Peyer's patch (tissue), 4 donors: ENCODE measurements at regions not wholly inside any gene's neighbourhood (a gene's known extent, or its start where the extent isn't known, plus 50 kb on each side); places are given as distances from the start of the nearest gene placed in this dataset.

Experiments used
- DNase-seq, 3 donors: peaks; one replicate each; pipeline ENCODE4 v3.0.0-alpha.2; 2017 to 2019
- H3K27ac ChIP-seq, 4 donors: fragments of 200-600 bp; sonication (generic); one replicate each; pipeline ENCODE4 v1.5.1; 2016 to 2019
- H3K27me3 ChIP-seq, 2 donors: fragments of 200-600 bp; sonication (generic); one replicate each; pipeline ENCODE4 v1.5.1; 2019
- H3K36me3 ChIP-seq, 3 donors: fragments of 200-600 bp; sonication (generic); one replicate each; pipeline ENCODE4 v1.5.1; 2016 to 2019
- H3K4me1 ChIP-seq, 4 donors: fragments of 200-600 bp; sonication (generic); one replicate each; pipeline ENCODE4 v1.5.1; 2016 to 2019
- H3K4me3 ChIP-seq, 4 donors: fragments of 200-600 bp; sonication (generic); 1 replicate in 3 of 4; 2 replicates in 1 of 4; pipeline ENCODE4 v1.5.1; 2016 to 2019; ENCODE audit warnings: mild to moderate bottlenecking in 1 of 4
- H3K9me3 ChIP-seq, 4 donors: fragments of 200-600 bp; sonication (generic); one replicate each; pipeline ENCODE4 v1.5.1; 2016 to 2019; ENCODE audit warnings: mild to moderate bottlenecking in 1 of 4
- POLR2A ChIP-seq, 2 donors: fragments of 450-650 bp; IDR thresholded peaks; one replicate each; pipeline ENCODE4 v1.5.1; 2017; ENCODE audit warnings: antibody characterized with exemption in 2 of 2, mild to moderate bottlenecking in 2 of 2, moderate library complexity in 2 of 2
- TF ChIP-seq, protein P1 (sequence below), 6 experiments: fragments of 450-650 bp in 4 of 6; fragments of 200-600 bp in 2 of 6; sonication (generic) in 1 of 6; IDR thresholded peaks; one replicate each; pipeline ENCODE4 v1.5.1; 2017 to 2019; ENCODE audit warnings: antibody characterized with exemption in 6 of 6, mild to moderate bottlenecking in 3 of 6, moderate library complexity in 1 of 6

DNA sequence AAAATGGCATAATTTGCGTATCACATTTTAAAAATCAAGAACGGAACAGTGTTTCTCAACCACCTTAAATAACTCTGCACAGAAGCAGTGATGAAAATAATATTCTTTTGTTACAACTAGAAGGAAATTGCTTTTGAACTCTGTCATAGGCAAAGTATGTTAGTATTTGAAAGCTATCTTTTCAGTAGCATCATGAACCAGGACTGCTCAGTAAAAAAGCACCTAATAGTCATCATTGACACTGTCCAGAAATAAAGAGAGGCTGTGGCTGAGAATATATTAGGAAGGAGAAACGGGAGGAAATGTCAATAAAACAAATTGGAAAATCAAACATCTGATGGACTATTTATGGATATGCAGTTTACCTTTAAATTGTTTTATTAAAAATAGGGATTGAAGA lies 237.2 kb upstream of the AKR1E2 start:
- Histone ChIP-seq H3K27ac (no peak overlapping the region), H3K36me3 (no peaks in the 10 kb centered on the region), H3K9me3 (peaks cover 0 to 4% (median 0%) of the 10 kb centered on the region in 4 donors), H3K4me3 (no peak overlapping the region), H3K27me3 (no peaks in the 10 kb centered on the region), H3K4me1 (no peaks in the 10 kb centered on the region)
- TF ChIP-seq, protein P1, sequence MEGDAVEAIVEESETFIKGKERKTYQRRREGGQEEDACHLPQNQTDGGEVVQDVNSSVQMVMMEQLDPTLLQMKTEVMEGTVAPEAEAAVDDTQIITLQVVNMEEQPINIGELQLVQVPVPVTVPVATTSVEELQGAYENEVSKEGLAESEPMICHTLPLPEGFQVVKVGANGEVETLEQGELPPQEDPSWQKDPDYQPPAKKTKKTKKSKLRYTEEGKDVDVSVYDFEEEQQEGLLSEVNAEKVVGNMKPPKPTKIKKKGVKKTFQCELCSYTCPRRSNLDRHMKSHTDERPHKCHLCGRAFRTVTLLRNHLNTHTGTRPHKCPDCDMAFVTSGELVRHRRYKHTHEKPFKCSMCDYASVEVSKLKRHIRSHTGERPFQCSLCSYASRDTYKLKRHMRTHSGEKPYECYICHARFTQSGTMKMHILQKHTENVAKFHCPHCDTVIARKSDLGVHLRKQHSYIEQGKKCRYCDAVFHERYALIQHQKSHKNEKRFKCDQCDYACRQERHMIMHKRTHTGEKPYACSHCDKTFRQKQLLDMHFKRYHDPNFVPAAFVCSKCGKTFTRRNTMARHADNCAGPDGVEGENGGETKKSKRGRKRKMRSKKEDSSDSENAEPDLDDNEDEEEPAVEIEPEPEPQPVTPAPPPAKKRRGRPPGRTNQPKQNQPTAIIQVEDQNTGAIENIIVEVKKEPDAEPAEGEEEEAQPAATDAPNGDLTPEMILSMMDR (IDR thresholded peaks at IDR 0.05) = no peak
- TF ChIP-seq POLR2A (IDR thresholded peaks at IDR 0.05) = no peak
- no peak for DNase-seq

DNA sequence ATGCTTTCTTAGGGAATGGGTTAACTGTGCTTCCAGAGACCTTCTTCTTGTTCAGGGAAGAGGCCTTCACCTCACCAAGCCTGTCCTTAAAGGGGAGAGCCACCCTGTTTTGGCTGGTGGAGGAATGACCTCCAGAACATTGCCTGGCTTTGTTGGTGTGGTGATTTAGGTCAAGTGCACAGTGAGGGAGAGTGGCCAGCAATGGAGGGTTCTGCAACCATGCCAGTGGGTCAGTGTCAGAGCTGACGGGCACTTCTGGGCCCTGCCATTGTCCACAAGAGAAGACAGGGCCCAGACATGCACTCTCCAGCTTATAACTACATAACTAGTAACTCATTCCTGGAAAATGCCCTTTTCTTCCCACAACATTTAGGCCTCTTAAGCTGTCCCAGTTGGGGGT lies 238.5 kb upstream of the AKR1E2 start:
- no peak overlapping the region for H3K27ac ChIP-seq
- H3K4me3 ChIP-seq = no peak overlapping the region
- no peaks in the 10 kb centered on the region for H3K27me3 ChIP-seq
- H3K4me1 ChIP-seq = no peaks in the 10 kb centered on the region
- H3K9me3 ChIP-seq = peaks cover 0 to 4% (median 0%) of the 10 kb centered on the region in 4 donors
- no peaks in the 10 kb centered on the region for H3K36me3 ChIP-seq
- no peak for TF ChIP-seq POLR2A (IDR thresholded peaks at IDR 0.05)
- TF ChIP-seq, protein P1 (IDR thresholded peaks at IDR 0.05) = no peak
- no peak for DNase-seq

DNA sequence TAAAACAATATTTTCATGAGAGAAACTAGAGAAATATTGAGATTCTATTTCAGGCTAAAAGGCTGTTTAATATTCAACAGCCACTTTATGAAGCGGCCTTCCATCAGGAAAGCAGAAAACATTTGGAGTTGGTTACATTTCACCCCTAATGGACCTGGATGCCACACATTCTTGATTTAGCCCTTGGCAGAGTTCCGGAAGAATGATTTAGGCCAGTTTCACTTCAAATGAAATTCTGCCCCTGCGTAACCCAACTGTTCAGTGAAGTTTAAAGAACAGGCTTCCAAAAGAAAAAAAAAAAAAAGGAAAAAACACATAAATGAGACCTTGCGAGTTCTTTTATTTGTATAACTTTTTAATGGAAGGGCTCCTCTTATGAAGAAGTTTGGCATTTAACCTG lies 239.2 kb upstream of the AKR1E2 start:
- H3K27me3 ChIP-seq = no peaks in the 10 kb centered on the region
- H3K9me3 ChIP-seq = peaks cover 0 to 4% (median 0%) of the 10 kb centered on the region in 4 donors
- H3K27ac ChIP-seq = no peak overlapping the region
- H3K36me3 ChIP-seq = no peaks in the 10 kb centered on the region
- no peak overlapping the region for H3K4me3 ChIP-seq
- no peak for TF ChIP-seq POLR2A (IDR thresholded peaks at IDR 0.05)
- TF ChIP-seq, protein P1 (IDR thresholded peaks at IDR 0.05) = no peak
- H3K4me1 ChIP-seq = no peaks in the 10 kb centered on the region
- DNase-seq = no peak

DNA sequence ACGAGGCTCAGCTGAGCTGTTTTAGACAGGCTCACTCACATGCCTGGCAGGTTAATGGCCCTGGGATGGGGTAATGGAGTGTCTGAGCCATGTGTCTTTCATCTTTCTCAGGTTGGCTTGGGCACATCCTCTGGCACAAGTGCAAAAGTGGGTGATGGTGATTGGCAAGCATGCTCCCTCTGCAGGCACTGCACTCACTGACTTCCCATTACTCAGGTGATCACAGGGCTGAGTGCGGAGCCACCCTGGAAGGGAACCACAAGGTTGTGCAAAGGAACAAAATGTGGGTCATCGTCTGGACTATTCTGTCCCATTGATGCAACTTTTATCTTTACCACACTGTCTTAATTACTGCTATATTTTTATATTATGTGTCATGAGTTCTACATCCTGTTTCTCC lies 244.1 kb upstream of the AKR1E2 start:
- no peaks in the 10 kb centered on the region for H3K4me1 ChIP-seq
- no peak for DNase-seq
- TF ChIP-seq POLR2A (IDR thresholded peaks at IDR 0.05) = no peak
- TF ChIP-seq, protein P1 (IDR thresholded peaks at IDR 0.05) = no peak

DNA sequence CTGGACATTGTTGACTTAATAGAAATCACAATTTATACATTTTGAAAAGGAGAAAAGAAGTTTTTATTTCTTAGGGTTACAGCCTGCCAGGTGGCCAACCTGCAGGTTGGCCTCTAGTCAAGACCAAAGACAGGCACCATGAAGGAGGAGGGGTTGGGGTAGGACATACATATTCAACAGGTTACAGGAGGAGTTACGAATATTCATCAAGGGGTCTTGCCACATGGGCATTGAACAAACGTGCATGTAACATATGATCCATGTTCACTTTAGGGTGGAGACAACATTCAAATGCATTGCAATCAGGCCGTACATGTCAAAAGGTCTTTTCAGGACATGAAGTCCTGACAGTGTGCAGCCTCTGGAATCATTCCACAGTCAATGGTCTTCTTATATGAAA lies 246.2 kb upstream of the AKR1E2 start:
- Histone ChIP-seq H3K36me3 (no peaks in the 10 kb centered on the region), H3K27ac (no peak overlapping the region), H3K9me3 (no peaks in the 10 kb centered on the region), H3K27me3 (no peaks in the 10 kb centered on the region), H3K4me1 (no peaks in the 10 kb centered on the region), H3K4me3 (no peak overlapping the region)
- DNase-seq = no peak
- TF ChIP-seq POLR2A (IDR thresholded peaks at IDR 0.05) = no peak
- TF ChIP-seq, protein P1 (IDR thresholded peaks at IDR 0.05) = no peak

More for the DNA sequence above, 244.1 kb upstream of the AKR1E2 start:
- H3K4me3 ChIP-seq = no peak overlapping the region
- H3K36me3 ChIP-seq = no peaks in the 10 kb centered on the region
- H3K27me3 ChIP-seq = no peaks in the 10 kb centered on the region
- H3K27ac ChIP-seq = no peak overlapping the region
- H3K9me3 ChIP-seq = peaks cover 0 to 4% (median 0%) of the 10 kb centered on the region in 4 donors

DNA sequence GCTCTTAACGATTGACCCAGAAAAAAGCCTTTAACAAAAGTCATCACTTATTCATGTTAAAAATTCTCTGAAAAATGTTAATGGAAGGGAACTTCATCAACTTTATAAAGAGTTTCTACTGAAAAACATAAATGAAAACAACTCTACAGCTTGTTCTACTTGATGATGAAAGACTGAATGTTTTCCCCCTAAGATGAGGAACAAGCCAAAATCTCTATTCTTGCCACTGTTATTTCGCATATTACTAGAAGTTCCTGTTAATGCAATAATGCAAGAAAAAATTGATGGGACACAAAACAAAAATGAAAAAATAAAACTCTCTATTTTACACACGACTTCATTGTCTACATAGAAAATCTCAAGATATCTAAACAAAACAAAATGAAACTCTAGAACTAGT lies 249.8 kb upstream of the AKR1E2 start:
- Histone ChIP-seq H3K9me3 (no peaks in the 10 kb centered on the region), H3K36me3 (no peaks in the 10 kb centered on the region), H3K27ac (no peak overlapping the region), H3K27me3 (no peaks in the 10 kb centered on the region), H3K4me3 (no peak overlapping the region), H3K4me1 (no peaks in the 10 kb centered on the region)
- DNase-seq = no peak
- TF ChIP-seq POLR2A (IDR thresholded peaks at IDR 0.05) = no peak
